Spleen (tissue), 11 donors: ENCODE measurements at regions not wholly inside any gene's neighbourhood (a gene's known extent, or its start where the extent isn't known, plus 50 kb on each side); places are given as distances from the start of the nearest gene placed in this dataset.

Experiments used
- DNase-seq: peaks from one replicate; pipeline ENCODE4 v3.0.0-alpha.2; 2020
- H3K27ac ChIP-seq, 8 donors: fragments of 200-600 bp; sonication (generic) in 7 of 8; 1 replicate in 4 of 8; 2 replicates in 4 of 8; pipeline versions ENCODE4 v1.5.0 to v1.8.0; 2016 to 2021; ENCODE audit warnings: inconsistent platforms in 4 of 8, mild to moderate bottlenecking in 4 of 8, moderate library complexity in 1 of 8
- H3K27me3 ChIP-seq, 7 donors: fragments of 200-600 bp; sonication (generic) in 6 of 7; replicated peaks in 1 of 7; 1 replicate in 4 of 7; 2 replicates in 3 of 7; pipeline versions ENCODE4 v1.5.0 to v1.8.0; 2016 to 2021; ENCODE audit warnings: inconsistent platforms in 3 of 7, mild to moderate bottlenecking in 1 of 7
- H3K36me3 ChIP-seq, 6 donors: fragments of 200-600 bp; sonication (generic) in 5 of 6; 1 replicate in 4 of 6; 2 replicates in 2 of 6; pipeline versions ENCODE4 v1.5.0 to v1.8.0; 2016 to 2021; ENCODE audit warnings: inconsistent platforms in 2 of 6
- H3K4me1 ChIP-seq, 6 donors: fragments of 200-600 bp; sonication (generic) in 5 of 6; 1 replicate in 3 of 6; 2 replicates in 3 of 6; pipeline versions ENCODE4 v1.5.0 to v1.8.0; 2016 to 2021; ENCODE audit warnings: inconsistent platforms in 3 of 6
- H3K4me3 ChIP-seq, 8 donors: fragments of 200-600 bp; sonication (generic) in 7 of 8; 1 replicate in 4 of 8; 2 replicates in 4 of 8; pipeline versions ENCODE4 v1.5.0 to v1.8.0; 2016 to 2021; ENCODE audit warnings: inconsistent platforms in 4 of 8, mild to moderate bottlenecking in 4 of 8, moderate library complexity in 2 of 8
- H3K9me3 ChIP-seq, 8 donors: fragments of 200-600 bp; sonication (generic) in 7 of 8; 1 replicate in 4 of 8; 2 replicates in 4 of 8; pipeline versions ENCODE4 v1.5.0 to v1.8.0; 2016 to 2021; ENCODE audit warnings: inconsistent platforms in 4 of 8
- CTCF ChIP-seq, 11 experiments: fragments of 200-600 bp in 7 of 11; fragments of 450-650 bp in 4 of 11; sonication (generic) in 4 of 11; IDR thresholded peaks in 8 of 11; conservative IDR thresholded peaks in 3 of 11; 1 replicate in 7 of 11; 2 replicates in 4 of 11; pipeline versions ENCODE4 v1.4.0 to v1.8.0; 2016 to 2021; ENCODE audit warnings: antibody characterized with exemption in 11 of 11, inconsistent platforms in 4 of 11, mild to moderate bottlenecking in 1 of 11
- POLR2A ChIP-seq, 3 donors: fragments of 450-650 bp; IDR thresholded peaks; one replicate each; pipeline ENCODE4 v1.5.1; 2017; ENCODE audit warnings: antibody characterized with exemption in 3 of 3, mild to moderate bottlenecking in 1 of 3
- POLR2AphosphoS5 ChIP-seq, 3 donors: sonication (generic); formaldehyde crosslinking; IDR thresholded peaks; one replicate each; pipeline ENCODE4 v1.5.1; 2017; ENCODE audit warnings: antibody characterized with exemption in 3 of 3
- WGBS, 5 donors: extraction: QIAGEN DNeasy Blood & Tissue Kit in 3 of 5; methylation state at CpG; one replicate each; pipeline versions ENCODE4 v1.1.5 to v1.1.7; 2013 to 2018; 5-methylcytosine and 5-hydroxymethylcytosine counted together
- intact Hi-C: fragments of 100-400 bp; cut with DNase I; formaldehyde crosslinking; loops from one replicate; pipeline ENCODE4 v1.15.0; 2023; ENCODE audit warnings: low total_unique reads
- donor health status: healthy with polysubstance abuse.
- donor health status: DM: no; HTN: no; CAD: no; lungs with moderate emphysema.
- donor health status: DM: no; HTN: no; CAD: no.
- donor health status: Bipolar disorder and iron deficiency.
- donor health status: healthy.
- donor health status: DM: no; HTN: no; CAD: no.
- donor health status: DM: yes; HTN: yes; CAD: no.

GRCh38 chr13:86870444-86870843, 800.7 kb upstream of the SLITRK5 start:
- H3K27ac ChIP-seq: no peak overlapping the region
- DNase-seq: no peak
- TF ChIP-seq CTCF (IDR thresholded peaks at IDR 0.05 in 8 of 11, conservative IDR thresholded peaks at IDR 0.05 in 3 of 11) (peak in 8 of 11 experiments; percentile 19 to 54 (median 40)), POLR2AphosphoS5 (IDR thresholded peaks at IDR 0.05) (no peak)
- H3K27me3 ChIP-seq: no peaks in the 10 kb centered on the region
- 4 to 7% (median 5%) methylated on average over 2 of the region's 2 CpGs for WGBS, 5 donors
- no peaks in the 10 kb centered on the region for H3K9me3 ChIP-seq
- intact Hi-C loops: no loop called here
- H3K4me1 ChIP-seq: no peaks in the 10 kb centered on the region
- H3K36me3 ChIP-seq: no peaks in the 10 kb centered on the region
- H3K4me3 ChIP-seq: no peak overlapping the region

- Histone ChIP-seq H3K9me3 (no peaks in the 10 kb centered on the region), H3K36me3 (no peaks in the 10 kb centered on the region), H3K4me3 (no peak overlapping the region), H3K27me3 (no peaks in the 10 kb centered on the region), H3K27ac (no peak overlapping the region), H3K4me1 (no peaks in the 10 kb centered on the region)
- DNase-seq: no peak
- 76 to 89% (median 82%) methylated on average over 1 of the region's 1 CpG for WGBS, 5 donors
- intact Hi-C loops: no loop called here
- TF ChIP-seq CTCF (IDR thresholded peaks at IDR 0.05 in 8 of 11, conservative IDR thresholded peaks at IDR 0.05 in 3 of 11) (no peak), POLR2AphosphoS5 (IDR thresholded peaks at IDR 0.05) (no peak), POLR2A (IDR thresholded peaks at IDR 0.05) (no peak)
Measured at GRCh38 chr13:86877441-86877840, 793.7 kb upstream of the SLITRK5 start.

GRCh38 chr13:86878781-86879180, 792.4 kb upstream of the SLITRK5 start:
- Histone ChIP-seq H3K36me3 (no peaks in the 10 kb centered on the region), H3K27me3 (no peaks in the 10 kb centered on the region), H3K9me3 (no peaks in the 10 kb centered on the region), H3K4me1 (no peaks in the 10 kb centered on the region), H3K27ac (no peak overlapping the region), H3K4me3 (no peak overlapping the region)
- TF ChIP-seq POLR2A (IDR thresholded peaks at IDR 0.05) (no peak), POLR2AphosphoS5 (IDR thresholded peaks at IDR 0.05) (no peak), CTCF (IDR thresholded peaks at IDR 0.05 in 8 of 11, conservative IDR thresholded peaks at IDR 0.05 in 3 of 11) (no peak)
- no peak for DNase-seq
- 76 to 86% (median 80%) methylated on average over 3 of the region's 3 CpGs for WGBS, 5 donors
- intact Hi-C loops: no loop called here

- 52 to 80% (median 65%) methylated on average over 2 of the region's 2 CpGs for WGBS, 5 donors
- no peak for DNase-seq
Measured at GRCh38 chr13:86881390-86881789, 789.8 kb upstream of the SLITRK5 start.

More at GRCh38 chr13:86881390-86881789, 789.8 kb upstream of the SLITRK5 start:
- intact Hi-C loops: no loop called here
- H3K9me3 ChIP-seq: no peaks in the 10 kb centered on the region
- no peaks in the 10 kb centered on the region for H3K4me1 ChIP-seq
- H3K27ac ChIP-seq: no peak overlapping the region
- H3K36me3 ChIP-seq: no peaks in the 10 kb centered on the region
- H3K27me3 ChIP-seq: no peaks in the 10 kb centered on the region
- TF ChIP-seq CTCF (IDR thresholded peaks at IDR 0.05 in 8 of 11, conservative IDR thresholded peaks at IDR 0.05 in 3 of 11): no peak
- no peak for TF ChIP-seq POLR2A (IDR thresholded peaks at IDR 0.05)
- no peak overlapping the region for H3K4me3 ChIP-seq
